ENCODE measurements at regions not wholly inside any gene's neighbourhood (a gene's known extent, or its start where the extent isn't known, plus 50 kb on each side); places are given as distances from the start of the nearest gene placed in this dataset.

DNA sequence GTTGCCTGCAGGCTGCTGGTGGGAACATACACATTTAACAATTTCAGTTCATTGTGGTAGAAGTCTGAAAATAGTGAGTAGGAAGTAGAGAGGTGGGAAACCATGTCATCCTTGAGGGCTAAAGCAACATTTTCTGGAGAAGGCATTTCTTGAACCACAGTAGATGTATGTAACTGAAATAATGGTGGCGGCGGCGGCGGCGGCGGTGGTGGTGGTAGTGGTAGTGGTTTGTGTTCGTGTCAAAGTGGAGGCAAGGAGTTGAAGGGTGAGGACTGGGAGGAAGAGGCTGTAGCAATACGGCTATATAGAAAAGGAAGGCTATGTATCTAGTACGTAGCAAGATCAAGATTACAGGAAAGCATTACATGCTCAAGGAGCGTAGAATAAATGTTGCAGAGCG is 1381.6 kb upstream of the TENM3 start:
- intact Hi-C loops (cut with DNase I) = no loop called here
- ATAC-seq (no peak), DNase-seq (no peak)
- WGBS, 4 donors = 86 to 93% (median 90%) methylated on average over 11 of the region's 11 CpGs
- TF ChIP-seq POLR2A (IDR thresholded peaks at IDR 0.05) = no peak
- TF ChIP-seq, protein P1, sequence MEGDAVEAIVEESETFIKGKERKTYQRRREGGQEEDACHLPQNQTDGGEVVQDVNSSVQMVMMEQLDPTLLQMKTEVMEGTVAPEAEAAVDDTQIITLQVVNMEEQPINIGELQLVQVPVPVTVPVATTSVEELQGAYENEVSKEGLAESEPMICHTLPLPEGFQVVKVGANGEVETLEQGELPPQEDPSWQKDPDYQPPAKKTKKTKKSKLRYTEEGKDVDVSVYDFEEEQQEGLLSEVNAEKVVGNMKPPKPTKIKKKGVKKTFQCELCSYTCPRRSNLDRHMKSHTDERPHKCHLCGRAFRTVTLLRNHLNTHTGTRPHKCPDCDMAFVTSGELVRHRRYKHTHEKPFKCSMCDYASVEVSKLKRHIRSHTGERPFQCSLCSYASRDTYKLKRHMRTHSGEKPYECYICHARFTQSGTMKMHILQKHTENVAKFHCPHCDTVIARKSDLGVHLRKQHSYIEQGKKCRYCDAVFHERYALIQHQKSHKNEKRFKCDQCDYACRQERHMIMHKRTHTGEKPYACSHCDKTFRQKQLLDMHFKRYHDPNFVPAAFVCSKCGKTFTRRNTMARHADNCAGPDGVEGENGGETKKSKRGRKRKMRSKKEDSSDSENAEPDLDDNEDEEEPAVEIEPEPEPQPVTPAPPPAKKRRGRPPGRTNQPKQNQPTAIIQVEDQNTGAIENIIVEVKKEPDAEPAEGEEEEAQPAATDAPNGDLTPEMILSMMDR (IDR thresholded peaks at IDR 0.05) = no peak
- Histone ChIP-seq H3K36me3 (no peaks in the 10 kb centered on the region), H3K4me1 (no peaks in the 10 kb centered on the region), H3K27me3 (no peaks in the 10 kb centered on the region), H3K4me3 (no peak overlapping the region), H3K27ac (no peak overlapping the region), H3K9me3 (peaks cover 0 to 11% (median under 1%) of the 10 kb centered on the region in 12 donors)

- intact Hi-C loops (cut with DNase I) = no loop called here
- H3K4me1 ChIP-seq = no peaks in the 10 kb centered on the region
- no peak for TF ChIP-seq POLR2A (IDR thresholded peaks at IDR 0.05)
- TF ChIP-seq, protein P1 (IDR thresholded peaks at IDR 0.05) = no peak
- DNase-seq (no peak), ATAC-seq (no peak)
- no peak overlapping the region for H3K27ac ChIP-seq
- H3K27me3 ChIP-seq = no peaks in the 10 kb centered on the region
- H3K4me3 ChIP-seq = no peak overlapping the region
- 81 to 88% (median 85%) methylated on average over 13 to 16 of the region's 16 CpGs for WGBS, 4 donors
- peaks cover 0 to 13% (median 0%) of the 10 kb centered on the region in 12 donors for H3K9me3 ChIP-seq
- H3K36me3 ChIP-seq = no peaks in the 10 kb centered on the region
Measured at GRCh38 chr4:180866933-180867643, 1376.1 kb upstream of the TENM3 start.

GRCh38 chr4:180870623-180871022 is 1372.6 kb upstream of the TENM3 start:
- no peaks in the 10 kb centered on the region for H3K27me3 ChIP-seq
- 71 to 80% (median 77%) methylated on average over 2 of the region's 2 CpGs for WGBS, 4 donors
- ATAC-seq (no peak), DNase-seq (no peak)
- intact Hi-C loops (cut with DNase I) = no loop called here
- TF ChIP-seq POLR2A (IDR thresholded peaks at IDR 0.05) = no peak
- TF ChIP-seq, protein P1 (IDR thresholded peaks at IDR 0.05) = no peak
- H3K36me3 ChIP-seq = no peaks in the 10 kb centered on the region
- no peak overlapping the region for H3K27ac ChIP-seq
- H3K4me1 ChIP-seq = no peaks in the 10 kb centered on the region
- peaks cover 0 to 15% (median 0%) of the 10 kb centered on the region in 12 donors for H3K9me3 ChIP-seq
- no peak overlapping the region for H3K4me3 ChIP-seq

DNA sequence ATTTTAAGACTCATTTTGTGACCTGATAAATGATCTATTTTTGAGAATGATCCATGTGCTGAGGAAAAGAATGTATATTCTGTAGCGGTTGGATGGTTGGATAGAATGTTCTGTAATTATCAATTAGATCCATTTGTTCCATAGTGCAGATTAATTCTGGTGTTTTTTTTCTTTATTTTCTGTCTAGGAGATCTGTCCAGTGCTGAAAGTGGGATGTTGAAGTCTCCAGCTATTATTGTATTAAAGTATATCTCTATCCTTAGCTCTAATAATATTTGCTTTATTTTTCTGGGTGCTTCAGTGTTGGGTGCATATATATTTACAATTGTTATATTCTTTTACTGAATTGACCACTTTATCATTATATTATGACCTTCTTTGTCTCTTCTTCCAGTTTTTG is 1344.9 kb upstream of the TENM3 start:
- no peaks in the 10 kb centered on the region for H3K4me1 ChIP-seq
- TF ChIP-seq, protein P1 (IDR thresholded peaks at IDR 0.05) = no peak
- no peak for TF ChIP-seq POLR2A (IDR thresholded peaks at IDR 0.05)
- intact Hi-C loops (cut with DNase I) = no loop called here
- H3K27me3 ChIP-seq = no peaks in the 10 kb centered on the region
- H3K27ac ChIP-seq = no peak overlapping the region
- H3K4me3 ChIP-seq = no peak overlapping the region
- ATAC-seq (no peak), DNase-seq (no peak)
- H3K9me3 ChIP-seq = no peaks in the 10 kb centered on the region
- WGBS, 4 donors = 0% methylated on average over 1 of the region's 1 CpG
- H3K36me3 ChIP-seq = no peaks in the 10 kb centered on the region

Data from heart left ventricle (tissue), 16 donors.